Liver (tissue), 3 donors: ENCODE measurements at regions not wholly inside any gene's neighbourhood (a gene's known extent, or its start where the extent isn't known, plus 50 kb on each side); places are given as distances from the start of the nearest gene placed in this dataset.
"Not testable (repeated sequence)": the region's sequence is repeated elsewhere in the genome, so short reads cannot be mapped to it uniquely, and the experiment has no call there.

Experiments
- EGR1 ChIP-seq, 2 donors: IDR thresholded peaks; 2 replicates each; pipeline ENCODE4 v1.6.1; 2016 to 2018; ENCODE audit warnings: antibody characterized with exemption in 2 of 2, low read depth in 2 of 2
- HNF4G ChIP-seq: IDR thresholded peaks from 2 replicates; pipeline ENCODE4 v1.6.1; 2016; ENCODE audit warnings: antibody characterized with exemption
- JUND ChIP-seq, 2 donors: IDR thresholded peaks; 2 replicates each; pipeline ENCODE4 v1.6.1; 2016; ENCODE audit warnings: antibody characterized with exemption in 2 of 2
- MAX ChIP-seq: IDR thresholded peaks from 2 replicates; pipeline ENCODE4 v1.6.1; 2016; ENCODE audit warnings: antibody characterized with exemption
- NR2F2 ChIP-seq: IDR thresholded peaks from 2 replicates; pipeline ENCODE4 v1.6.1; 2016; ENCODE audit warnings: antibody characterized with exemption
- RAD21 ChIP-seq, 2 donors: IDR thresholded peaks; 2 replicates each; pipeline ENCODE4 v1.6.1; 2016; ENCODE audit warnings: antibody characterized with exemption in 2 of 2, mild to moderate bottlenecking in 2 of 2
- TAF1 ChIP-seq: conservative IDR thresholded peaks from 2 replicates; pipeline ENCODE4 v1.6.1; 2016; ENCODE audit warnings: antibody characterized with exemption, mild to moderate bottlenecking
- TF ChIP-seq, protein P1 (sequence below): fragments of 150-350 bp; IDR thresholded peaks from 2 replicates; pipeline ENCODE4 v1.5.1; 2017; ENCODE audit warnings: improper control_type of control experiment, low read depth, low read length; ENCODE audit not compliant: missing input control
- TF ChIP-seq, protein P2 (sequence below): IDR thresholded peaks from 2 replicates; pipeline ENCODE4 v1.6.1; 2016; ENCODE audit warnings: antibody characterized with exemption
- donor health status: healthy.
- donor health status: healthy.

DNA sequence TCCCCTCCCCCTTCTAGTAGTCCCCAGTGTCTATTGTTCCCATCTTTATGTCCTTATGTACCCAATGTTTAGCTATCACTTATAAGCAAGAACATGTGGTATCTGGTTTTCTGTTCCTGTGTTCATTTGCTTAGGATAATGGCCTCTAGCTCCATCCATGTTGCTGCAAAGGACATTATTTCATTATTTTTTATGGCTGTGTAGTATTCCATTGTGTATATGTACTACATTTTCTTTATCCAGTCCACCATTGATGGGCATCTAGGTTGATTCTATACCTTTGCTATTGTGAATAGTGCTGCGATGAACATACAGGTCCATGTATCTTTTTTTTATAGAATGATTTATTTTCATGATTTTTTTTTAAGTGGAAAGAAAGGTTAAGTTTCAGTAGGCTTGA, 135.6 kb upstream of the MED14 start:
- TF ChIP-seq TAF1; JUND (IDR thresholded peaks at IDR 0.05); RAD21 (IDR thresholded peaks at IDR 0.05); HNF4G; EGR1 (IDR thresholded peaks at IDR 0.05; ENCODE audit: low read depth in 2 of 2); MAX; NR2F2: not testable (repeated sequence)
- TF ChIP-seq, protein P1, sequence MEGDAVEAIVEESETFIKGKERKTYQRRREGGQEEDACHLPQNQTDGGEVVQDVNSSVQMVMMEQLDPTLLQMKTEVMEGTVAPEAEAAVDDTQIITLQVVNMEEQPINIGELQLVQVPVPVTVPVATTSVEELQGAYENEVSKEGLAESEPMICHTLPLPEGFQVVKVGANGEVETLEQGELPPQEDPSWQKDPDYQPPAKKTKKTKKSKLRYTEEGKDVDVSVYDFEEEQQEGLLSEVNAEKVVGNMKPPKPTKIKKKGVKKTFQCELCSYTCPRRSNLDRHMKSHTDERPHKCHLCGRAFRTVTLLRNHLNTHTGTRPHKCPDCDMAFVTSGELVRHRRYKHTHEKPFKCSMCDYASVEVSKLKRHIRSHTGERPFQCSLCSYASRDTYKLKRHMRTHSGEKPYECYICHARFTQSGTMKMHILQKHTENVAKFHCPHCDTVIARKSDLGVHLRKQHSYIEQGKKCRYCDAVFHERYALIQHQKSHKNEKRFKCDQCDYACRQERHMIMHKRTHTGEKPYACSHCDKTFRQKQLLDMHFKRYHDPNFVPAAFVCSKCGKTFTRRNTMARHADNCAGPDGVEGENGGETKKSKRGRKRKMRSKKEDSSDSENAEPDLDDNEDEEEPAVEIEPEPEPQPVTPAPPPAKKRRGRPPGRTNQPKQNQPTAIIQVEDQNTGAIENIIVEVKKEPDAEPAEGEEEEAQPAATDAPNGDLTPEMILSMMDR = not testable (repeated sequence)
- TF ChIP-seq, protein P2, sequence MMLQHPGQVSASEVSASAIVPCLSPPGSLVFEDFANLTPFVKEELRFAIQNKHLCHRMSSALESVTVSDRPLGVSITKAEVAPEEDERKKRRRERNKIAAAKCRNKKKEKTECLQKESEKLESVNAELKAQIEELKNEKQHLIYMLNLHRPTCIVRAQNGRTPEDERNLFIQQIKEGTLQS = not testable (repeated sequence)
